B cell (primary cell): ENCODE measurements at regions not wholly inside any gene's neighbourhood (a gene's known extent, or its start where the extent isn't known, plus 50 kb on each side); places are given as distances from the start of the nearest gene placed in this dataset.

Source experiments
- ATAC-seq: fragments of 200-7000 bp; cut with Tn5 transposase; one replicate; pipeline ENCODE4 v1.10.0; 2021; ENCODE audit warnings: low read depth, mild to moderate bottlenecking, moderate number of reproducible peaks, moderate library complexity
- CTCF ChIA-PET: fragments of 350-600 bp; sonication (Branson Sonifier 250); formaldehyde crosslinking; loops from one replicate; lab custom pipeline; 2021; ENCODE audit warnings: antibody characterized with exemption, inconsistent platforms; lab: Charles Lee
- POLR2A ChIA-PET: fragments of 350-600 bp; sonication (Branson Sonifier 250); formaldehyde crosslinking; loops from one replicate; lab custom pipeline; 2021; ENCODE audit warnings: antibody characterized with exemption; lab: Charles Lee
- DNase-seq: peaks from one replicate; pipeline ENCODE4 v3.0.0; 2013
- H2AFZ ChIP-seq: 2 replicates; pipeline ENCODE4 v1.6.1; 2012; ENCODE audit warnings: mild to moderate bottlenecking, low read depth, low read length; ENCODE audit not compliant: insufficient read depth, poor library complexity, severe bottlenecking
- H3K27ac ChIP-seq, 2 donors: 1 replicate in 1 of 2; 2 replicates in 1 of 2; pipeline ENCODE4 v1.5.1; 2012 to 2013; ENCODE audit warnings: low read length in 2 of 2, mild to moderate bottlenecking in 2 of 2, moderate library complexity in 1 of 2
- H3K27me3 ChIP-seq, 4 experiments: fragments of 200-600 bp in 1 of 4; sonication (generic) in 1 of 4; replicated peaks in 1 of 4; 1 replicate in 2 of 4; 2 replicates in 2 of 4; pipeline versions ENCODE4 v1.6.1 to v1.7.0; 2013 to 2016; ENCODE audit warnings: low read length in 3 of 4, mild to moderate bottlenecking in 2 of 4, mixed read lengths in 1 of 4, moderate library complexity in 1 of 4; ENCODE audit not compliant: insufficient read depth in 4 of 4, control insufficient read depth in 3 of 4; ENCODE audit errors: control extremely low read depth in 1 of 4
- H3K36me3 ChIP-seq, 2 experiments: replicated peaks in 1 of 2; 1 replicate in 1 of 2; 2 replicates in 1 of 2; pipeline versions ENCODE4 v1.6.1 to v1.7.1; 2013; ENCODE audit warnings: low read length in 1 of 2; ENCODE audit not compliant: insufficient read depth in 2 of 2, control insufficient read depth in 1 of 2; ENCODE audit errors: control extremely low read depth in 1 of 2, extremely low read depth in 1 of 2
- H3K4me1 ChIP-seq, 2 donors: fragments of 200-600 bp in 1 of 2; sonication (generic) in 1 of 2; 1 replicate in 1 of 2; 2 replicates in 1 of 2; pipeline versions ENCODE4 v1.5.1 to v1.6.1; 2013 to 2017; ENCODE audit warnings: low read length in 2 of 2; ENCODE audit not compliant: control insufficient read depth in 2 of 2, insufficient read depth in 2 of 2
- H3K4me2 ChIP-seq: replicated peaks from 2 replicates; pipeline ENCODE3; 2012; ENCODE audit warnings: mild to moderate bottlenecking, low read depth, low read length; ENCODE audit not compliant: poor library complexity, severe bottlenecking
- H3K4me3 ChIP-seq, 5 experiments: fragments of 200-600 bp in 1 of 5; sonication (generic) in 1 of 5; 1 replicate in 3 of 5; 2 replicates in 2 of 5; pipeline versions ENCODE4 v1.5.1 to v1.7.0; 2011 to 2016; ENCODE audit warnings: low read length in 4 of 5, mild to moderate bottlenecking in 4 of 5, low read depth in 2 of 5, control low read depth in 1 of 5, moderate library complexity in 1 of 5; ENCODE audit not compliant: insufficient read depth in 1 of 5; ENCODE audit errors: control extremely low read depth in 1 of 5, extremely low read depth in 1 of 5
- H3K79me2 ChIP-seq: fragments of 200-600 bp; sonication (generic); one replicate; pipeline ENCODE4 v1.6.0; 2016; ENCODE audit warnings: low read length; ENCODE audit not compliant: control insufficient read depth, insufficient read depth
- H3K9ac ChIP-seq: fragments of 200-600 bp; sonication (generic); 2 replicates; pipeline ENCODE4 v1.6.1; 2017; ENCODE audit warnings: mild to moderate bottlenecking, low read length, moderate library complexity
- H3K9me3 ChIP-seq, 3 donors: one replicate each; pipeline versions ENCODE4 v1.6.1 to v1.7.1; 2013; ENCODE audit warnings: low read length in 2 of 3; ENCODE audit not compliant: control insufficient read depth in 2 of 3, insufficient read depth in 1 of 3; ENCODE audit errors: control extremely low read depth in 1 of 3
- H4K20me1 ChIP-seq: 2 replicates; pipeline ENCODE4 v1.6.0; 2012; ENCODE audit warnings: mild to moderate bottlenecking, low read length; ENCODE audit not compliant: insufficient read depth, control insufficient read depth, poor library complexity, severe bottlenecking
- H3K27ac Mint-ChIP-seq: one replicate; pipeline ENCODE4 v1.8.0; 2021; ENCODE audit warnings: mixed read lengths
- H3K27me3 Mint-ChIP-seq: one replicate; pipeline ENCODE4 v1.8.0; 2021; ENCODE audit warnings: mixed read lengths
- H3K4me1 Mint-ChIP-seq: one replicate; pipeline ENCODE4 v1.8.0; 2021; ENCODE audit warnings: mixed read lengths
- H3K4me3 Mint-ChIP-seq: one replicate; pipeline ENCODE4 v1.8.0; 2021; ENCODE audit warnings: mixed read lengths
- H3K9me3 Mint-ChIP-seq: one replicate; pipeline ENCODE4 v1.8.0; 2022; ENCODE audit warnings: mixed read lengths; ENCODE audit not compliant: insufficient read depth
- CTCF ChIP-seq: fragments of 200-600 bp; IDR thresholded peaks from one replicate; pipeline ENCODE4 v1.8.0; 2022; ENCODE audit warnings: antibody characterized with exemption, mild to moderate bottlenecking
- EZH2 ChIP-seq: IDR thresholded peaks from 2 replicates; pipeline ENCODE4 v1.6.1; 2012; ENCODE audit warnings: borderline replicate concordance, low read depth, mild to moderate bottlenecking, moderate library complexity, low read length; ENCODE audit not compliant: insufficient read depth, poor library complexity, severe bottlenecking
- WGBS: methylation state at CpG from one replicate; pipeline ENCODE4 v1.1.5; 2013; ENCODE audit warnings: missing lambda C conversion rate; ENCODE audit not compliant: insufficient coverage; 5-methylcytosine and 5-hydroxymethylcytosine counted together
- intact Hi-C: fragments of 100-400 bp; cut with micrococcal nuclease; formaldehyde crosslinking; loops from one replicate; pipeline ENCODE4 v1.10.0; 2022

GRCh38 chr7:9955138-9955537, 1018.5 kb upstream of the PHF14 start:
- CTCF ChIA-PET, result no interaction called here
- peaks cover 0 to 5% (median 0%) of the 10 kb centered on the region in 3 donors for H3K9me3 ChIP-seq
- 79% methylated on average over 2 of the region's 2 CpGs for WGBS

GRCh38 chr7:9958486-9958885, 1015.2 kb upstream of the PHF14 start:
- intact Hi-C loops, result no loop called here
- no peaks in the 10 kb centered on the region for H3K4me1 ChIP-seq
- CTCF ChIA-PET, result no interaction called here
- H3K9ac ChIP-seq, result no peak overlapping the region
- ATAC-seq, result no peak
- peaks cover 0 to 7% (median 0%) of the 10 kb centered on the region in 3 donors for H3K9me3 ChIP-seq
- DNase-seq, result no peak
- no peak overlapping the region for H2AFZ ChIP-seq
- WGBS, result 60% methylated on average over 1 of the region's 5 CpGs
- H3K9me3 Mint-ChIP-seq, result peaks cover 2% of the 10 kb centered on the region
- TF ChIP-seq CTCF (no peak), EZH2 (no peak)
- H4K20me1 ChIP-seq, result no peaks in the 10 kb centered on the region
- no peak overlapping the region for H3K27ac ChIP-seq
- H3K4me3 ChIP-seq, result no peak overlapping the region
- no peak overlapping the region for H3K4me3 Mint-ChIP-seq
- H3K4me1 Mint-ChIP-seq, result no peaks in the 10 kb centered on the region
- POLR2A ChIA-PET, result no interaction called here
- H3K27ac Mint-ChIP-seq, result no peak overlapping the region
- H3K79me2 ChIP-seq, result no peaks in the 10 kb centered on the region
- no peaks in the 10 kb centered on the region for H3K27me3 ChIP-seq
- H3K4me2 ChIP-seq, result no peak overlapping the region
- no peaks in the 10 kb centered on the region for H3K27me3 Mint-ChIP-seq
- H3K36me3 ChIP-seq, result no peaks in the 10 kb centered on the region

More at GRCh38 chr7:9955138-9955537, 1018.5 kb upstream of the PHF14 start:
- H2AFZ ChIP-seq, result no peak overlapping the region
- no peaks in the 10 kb centered on the region for H3K4me1 Mint-ChIP-seq
- no peaks in the 10 kb centered on the region for H4K20me1 ChIP-seq
- H3K27ac ChIP-seq, result no peak overlapping the region
- intact Hi-C loops, result no loop called here
- H3K27ac Mint-ChIP-seq, result no peak overlapping the region
- H3K9ac ChIP-seq, result no peak overlapping the region
- no peak overlapping the region for H3K4me3 Mint-ChIP-seq
- no peak for ATAC-seq
- no peak for TF ChIP-seq EZH2
- TF ChIP-seq CTCF, result no peak
- POLR2A ChIA-PET, result no interaction called here
- H3K4me2 ChIP-seq, result no peak overlapping the region
- DNase-seq, result no peak
- H3K27me3 Mint-ChIP-seq, result no peaks in the 10 kb centered on the region
- no peaks in the 10 kb centered on the region for H3K27me3 ChIP-seq
- H3K4me3 ChIP-seq, result no peak overlapping the region
- H3K9me3 Mint-ChIP-seq, result no peaks in the 10 kb centered on the region
- H3K79me2 ChIP-seq, result no peaks in the 10 kb centered on the region
- H3K4me1 ChIP-seq, result no peaks in the 10 kb centered on the region
- no peaks in the 10 kb centered on the region for H3K36me3 ChIP-seq
